ENCODE measurements at regions not wholly inside any gene's neighbourhood (a gene's known extent, or its start where the extent isn't known, plus 50 kb on each side); places are given as distances from the start of the nearest gene placed in this dataset.
A peak's percentile ranks its signal among the peaks of the same experiment; 100 is the strongest.

- intact Hi-C loops (cut with micrococcal nuclease; ENCODE audit: unreplicated experiment), result no loop called here
- TF ChIP-seq CTCF (conservative IDR thresholded peaks at IDR 0.05; ENCODE audit: low read depth, low read length) (no peak), EZH2 (IDR thresholded peaks at IDR 0.05; ENCODE audit: borderline replicate concordance, low read depth, low read length, poor library complexity, severe bottlenecking) (no peak)
- Histone ChIP-seq H3K4me3 (ENCODE audit: low read depth, low read length, poor library complexity, severe bottlenecking) (no peak overlapping the region), H3K27me3 (replicated peaks; ENCODE audit: insufficient read depth, low read depth, low read length, poor library complexity) (no peaks in the 10 kb centered on the region), H3K36me3 (ENCODE audit: insufficient read depth, low read length, poor library complexity, severe bottlenecking) (no peaks in the 10 kb centered on the region), H3K4me1 (ENCODE audit: insufficient read depth, low read length, poor library complexity, severe bottlenecking) (peaks cover 30% of the 10 kb centered on the region), H3K27ac (ENCODE audit: low read depth, low read length, poor library complexity, severe bottlenecking) (no peak overlapping the region), H3K9me3 (ENCODE audit: low read depth, low read length, poor library complexity, severe bottlenecking) (no peaks in the 10 kb centered on the region)
- ChIA-PET POLR2A (ENCODE audit: low non-redundant PET) (no interaction called here), CTCF (no interaction called here)
- BruUV-seq (replicated peaks), result no TSS peak
- peak; percentile 35 for DNase-seq (ENCODE audit: low spot score)
Observed at GRCh38 chr1:63107066-63107465, 215.3 kb upstream of the FOXD3 start.

- TF ChIP-seq EZH2 (IDR thresholded peaks at IDR 0.05; ENCODE audit: borderline replicate concordance, low read depth, low read length, poor library complexity, severe bottlenecking) (no peak), CTCF (conservative IDR thresholded peaks at IDR 0.05; ENCODE audit: low read depth, low read length) (no peak)
- DNase-seq (ENCODE audit: low spot score), result peak; percentile 22
- Histone ChIP-seq H3K27me3 (replicated peaks; ENCODE audit: insufficient read depth, low read depth, low read length, poor library complexity) (no peaks in the 10 kb centered on the region), H3K36me3 (ENCODE audit: insufficient read depth, low read length, poor library complexity, severe bottlenecking) (no peaks in the 10 kb centered on the region), H3K4me3 (ENCODE audit: low read depth, low read length, poor library complexity, severe bottlenecking) (no peak overlapping the region), H3K4me1 (ENCODE audit: insufficient read depth, low read length, poor library complexity, severe bottlenecking) (peaks cover 30% of the 10 kb centered on the region), H3K9me3 (ENCODE audit: low read depth, low read length, poor library complexity, severe bottlenecking) (no peaks in the 10 kb centered on the region), H3K27ac (ENCODE audit: low read depth, low read length, poor library complexity, severe bottlenecking) (no peak overlapping the region)
- intact Hi-C loops (cut with micrococcal nuclease; ENCODE audit: unreplicated experiment), result no loop called here
- ChIA-PET CTCF (no interaction called here), POLR2A (ENCODE audit: low non-redundant PET) (interaction anchor here (0.6 kb wide), 1 partner anchor 459 kb away, joined by 3 read pairs; no protein-coding TSS in a partner anchor)
- BruUV-seq (replicated peaks), result no TSS peak
Observed at GRCh38 chr1:63108206-63108605, 214.2 kb upstream of the FOXD3 start.

GRCh38 chr1:63112155-63112900 is 210.0 kb upstream of the FOXD3 start:
- Histone ChIP-seq H3K4me1 (ENCODE audit: insufficient read depth, low read length, poor library complexity, severe bottlenecking) (peaks cover 13% of the 10 kb centered on the region), H3K27me3 (replicated peaks; ENCODE audit: insufficient read depth, low read depth, low read length, poor library complexity) (no peaks in the 10 kb centered on the region), H3K36me3 (ENCODE audit: insufficient read depth, low read length, poor library complexity, severe bottlenecking) (no peaks in the 10 kb centered on the region), H3K27ac (ENCODE audit: low read depth, low read length, poor library complexity, severe bottlenecking) (no peak overlapping the region), H3K4me3 (ENCODE audit: low read depth, low read length, poor library complexity, severe bottlenecking) (no peak overlapping the region), H3K9me3 (ENCODE audit: low read depth, low read length, poor library complexity, severe bottlenecking) (no peaks in the 10 kb centered on the region)
- ChIA-PET POLR2A (ENCODE audit: low non-redundant PET) (no interaction called here), CTCF (interaction anchor here (0.6 kb wide), 1 partner anchor 88 kb away, joined by 3 read pairs; no protein-coding TSS in a partner anchor)
- peak; percentile 93 for DNase-seq (ENCODE audit: low spot score)
- intact Hi-C loops (cut with micrococcal nuclease; ENCODE audit: unreplicated experiment), result no loop called here
- TF ChIP-seq EZH2 (IDR thresholded peaks at IDR 0.05; ENCODE audit: borderline replicate concordance, low read depth, low read length, poor library complexity, severe bottlenecking) (no peak), CTCF (conservative IDR thresholded peaks at IDR 0.05; ENCODE audit: low read depth, low read length) (no peak)
- BruUV-seq (replicated peaks), result no TSS peak

All from A673 (cell line).